NCI-H1436 (cell line): ENCODE measurements at regions not wholly inside any gene's neighbourhood (a gene's known extent, or its start where the extent isn't known, plus 50 kb on each side); places are given as distances from the start of the nearest gene placed in this dataset.

Experiments
- DNase-seq: peaks from one replicate; lab custom pipeline; 2025; lab: John Stamatoyannopoulos, UW

- DNase-seq: no peak
Observed at GRCh38 chr2:18425210-18425703, 135.2 kb downstream of the RDH14 start.

GRCh38 chr2:18423636-18424035 is 136.8 kb downstream of the RDH14 start:
- no peak for DNase-seq

GRCh38 chr2:18422432-18423165 is 137.9 kb downstream of the RDH14 start:
- no peak for DNase-seq

- no peak for DNase-seq
Observed at GRCh38 chr2:18413676-18414396, 146.6 kb downstream of the RDH14 start.

- no peak for DNase-seq
Observed at GRCh38 chr2:18412980-18413675, 147.3 kb downstream of the RDH14 start.

- DNase-seq: no peak
Observed at GRCh38 chr2:18411626-18412025, 148.8 kb downstream of the RDH14 start.

- DNase-seq: no peak
Observed at GRCh38 chr2:18410543-18410942, 149.9 kb downstream of the RDH14 start.

- DNase-seq: no peak
Observed at GRCh38 chr2:18408638-18409037, 151.8 kb downstream of the RDH14 start.

GRCh38 chr2:18406219-18406618 is 154.2 kb downstream of the RDH14 start:
- no peak for DNase-seq

GRCh38 chr2:18404708-18405107 is 155.7 kb downstream of the RDH14 start:
- DNase-seq: no peak

GRCh38 chr2:18403921-18404522 is 156.4 kb downstream of the RDH14 start:
- DNase-seq: no peak

- no peak for DNase-seq
Observed at GRCh38 chr2:18402831-18403230, 157.6 kb downstream of the RDH14 start.

GRCh38 chr2:18401471-18401870 is 159.0 kb downstream of the RDH14 start:
- no peak for DNase-seq

- no peak for DNase-seq
Observed at GRCh38 chr2:18399601-18400000, 160.9 kb downstream of the RDH14 start.

- no peak for DNase-seq
Observed at GRCh38 chr2:18398833-18399232, 161.6 kb downstream of the RDH14 start.

GRCh38 chr2:18396329-18397010 is 164.0 kb downstream of the RDH14 start:
- no peak for DNase-seq

GRCh38 chr2:18395555-18395954 is 164.9 kb downstream of the RDH14 start:
- DNase-seq: no peak

GRCh38 chr2:18387441-18388206 is 172.8 kb downstream of the RDH14 start:
- peak; percentile 32 for DNase-seq

- no peak for DNase-seq
Observed at GRCh38 chr2:18384242-18384641, 176.2 kb downstream of the RDH14 start.

GRCh38 chr2:18381386-18381785 is 179.1 kb downstream of the RDH14 start:
- no peak for DNase-seq

- DNase-seq: no peak
Observed at GRCh38 chr2:18380321-18380720, 180.1 kb downstream of the RDH14 start.
